Colonic mucosa (tissue), 4 donors: ENCODE measurements at regions not wholly inside any gene's neighbourhood (a gene's known extent, or its start where the extent isn't known, plus 50 kb on each side); places are given as distances from the start of the nearest gene placed in this dataset.

ENCODE experiments used
- DNase-seq: peaks from one replicate; pipeline ENCODE4 v3.0.0-alpha.2; 2020
- H3K27ac ChIP-seq: fragments of 200-600 bp; one replicate; pipeline ENCODE4 v1.8.0; 2021
- H3K27me3 ChIP-seq: fragments of 200-600 bp; one replicate; pipeline ENCODE4 v1.8.0; 2021
- H3K36me3 ChIP-seq: fragments of 200-600 bp; one replicate; pipeline ENCODE4 v1.8.0; 2021
- H3K4me1 ChIP-seq: fragments of 200-600 bp; one replicate; pipeline ENCODE4 v1.8.0; 2021; ENCODE audit warnings: mild to moderate bottlenecking
- H3K4me3 ChIP-seq: fragments of 200-600 bp; one replicate; pipeline ENCODE4 v1.8.0; 2021
- H3K9ac ChIP-seq, 2 donors: one replicate each; pipeline ENCODE4 v1.7.0; 2013; ENCODE audit warnings: control low read depth in 2 of 2, low read depth in 2 of 2, low read length in 2 of 2
- H3K9me3 ChIP-seq: fragments of 200-600 bp; one replicate; pipeline ENCODE4 v1.8.0; 2021
- intact Hi-C: fragments of 100-400 bp; cut with DNase I; formaldehyde crosslinking; loops from one replicate; pipeline ENCODE4 v1.14.1; 2022
- TF ChIP-seq, protein P1 (sequence below): fragments of 200-600 bp; IDR thresholded peaks from one replicate; pipeline ENCODE4 v1.8.0; 2022; ENCODE audit warnings: antibody characterized with exemption, mild to moderate bottlenecking
- donor health status: healthy.
- donor health status: DM: no; HTN: no; CAD: no.
- donor health status: DM: no; HTN: no; CAD: no.

DNA sequence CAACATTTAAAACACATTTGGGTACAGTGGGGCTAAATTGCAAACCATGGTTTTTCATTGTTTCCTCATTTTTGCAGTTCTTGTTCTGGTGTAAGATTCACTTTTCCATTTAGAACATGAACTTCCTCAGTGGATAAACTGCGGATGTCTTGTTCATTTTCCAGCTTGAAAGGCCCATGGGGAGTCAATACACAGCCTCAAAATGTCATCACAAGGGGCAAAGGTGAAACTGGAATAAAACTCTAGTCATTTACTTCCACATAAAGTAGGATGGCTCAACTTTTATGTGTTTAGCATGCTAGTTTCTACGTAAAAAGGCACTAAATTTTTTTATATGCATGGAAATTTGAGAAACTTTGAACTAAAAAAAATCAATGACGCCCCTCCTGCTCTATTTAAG, 718.8 kb downstream of the TLR4 start:
- no peaks in the 10 kb centered on the region for H3K4me1 ChIP-seq
- TF ChIP-seq, protein P1, sequence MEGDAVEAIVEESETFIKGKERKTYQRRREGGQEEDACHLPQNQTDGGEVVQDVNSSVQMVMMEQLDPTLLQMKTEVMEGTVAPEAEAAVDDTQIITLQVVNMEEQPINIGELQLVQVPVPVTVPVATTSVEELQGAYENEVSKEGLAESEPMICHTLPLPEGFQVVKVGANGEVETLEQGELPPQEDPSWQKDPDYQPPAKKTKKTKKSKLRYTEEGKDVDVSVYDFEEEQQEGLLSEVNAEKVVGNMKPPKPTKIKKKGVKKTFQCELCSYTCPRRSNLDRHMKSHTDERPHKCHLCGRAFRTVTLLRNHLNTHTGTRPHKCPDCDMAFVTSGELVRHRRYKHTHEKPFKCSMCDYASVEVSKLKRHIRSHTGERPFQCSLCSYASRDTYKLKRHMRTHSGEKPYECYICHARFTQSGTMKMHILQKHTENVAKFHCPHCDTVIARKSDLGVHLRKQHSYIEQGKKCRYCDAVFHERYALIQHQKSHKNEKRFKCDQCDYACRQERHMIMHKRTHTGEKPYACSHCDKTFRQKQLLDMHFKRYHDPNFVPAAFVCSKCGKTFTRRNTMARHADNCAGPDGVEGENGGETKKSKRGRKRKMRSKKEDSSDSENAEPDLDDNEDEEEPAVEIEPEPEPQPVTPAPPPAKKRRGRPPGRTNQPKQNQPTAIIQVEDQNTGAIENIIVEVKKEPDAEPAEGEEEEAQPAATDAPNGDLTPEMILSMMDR = no peak
- no peaks in the 10 kb centered on the region for H3K27me3 ChIP-seq
- intact Hi-C loops = no loop called here
- no peaks in the 10 kb centered on the region for H3K9me3 ChIP-seq
- no peak for DNase-seq
- H3K9ac ChIP-seq = no peak overlapping the region
- no peaks in the 10 kb centered on the region for H3K36me3 ChIP-seq
- no peak overlapping the region for H3K4me3 ChIP-seq
- H3K27ac ChIP-seq = peak overlapping the region; percentile 2

DNA sequence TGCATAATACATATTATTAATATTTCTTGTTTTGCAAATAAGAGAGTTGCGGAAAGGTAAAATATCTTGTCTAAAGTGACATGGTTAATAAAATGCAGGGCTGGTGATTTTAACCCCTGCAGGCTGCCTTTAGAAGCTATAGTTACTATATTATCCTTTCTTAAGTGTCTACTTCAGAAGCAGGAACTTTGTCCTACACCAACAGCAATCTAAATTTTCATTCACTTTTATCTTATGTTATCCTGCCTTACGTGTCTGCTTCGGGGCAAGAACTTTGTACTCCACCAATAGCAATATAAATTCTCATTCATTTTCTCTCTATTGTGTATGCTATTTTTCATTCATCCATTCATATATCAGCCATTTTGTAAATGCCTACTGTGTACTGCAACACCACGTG, 719.5 kb downstream of the TLR4 start:
- no peaks in the 10 kb centered on the region for H3K36me3 ChIP-seq
- H3K27me3 ChIP-seq = no peaks in the 10 kb centered on the region
- intact Hi-C loops = no loop called here
- H3K9me3 ChIP-seq = no peaks in the 10 kb centered on the region
- no peak overlapping the region for H3K4me3 ChIP-seq
- no peak overlapping the region for H3K27ac ChIP-seq
- no peak for DNase-seq
- H3K9ac ChIP-seq = no peak overlapping the region
- no peaks in the 10 kb centered on the region for H3K4me1 ChIP-seq
- TF ChIP-seq, protein P1 = no peak

DNA sequence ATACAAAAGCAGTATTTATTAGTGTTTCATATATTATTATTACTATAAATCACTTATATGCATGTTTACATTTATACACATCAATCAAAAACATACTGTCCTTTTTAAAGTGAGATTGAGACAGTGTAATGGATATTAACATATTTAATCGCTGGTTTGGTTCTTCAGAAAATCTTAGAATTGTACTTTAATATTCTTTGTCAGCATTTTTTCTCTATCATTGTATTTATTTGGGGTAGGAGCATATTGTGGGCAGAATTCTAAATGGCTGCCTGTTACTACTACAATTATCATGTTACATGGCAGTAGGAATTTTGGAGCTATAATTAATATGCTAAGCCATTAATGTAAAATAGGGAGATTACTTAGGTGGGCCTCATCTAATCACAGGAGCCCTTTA, 722.6 kb downstream of the TLR4 start:
- H3K27ac ChIP-seq = no peak overlapping the region
- no peak for DNase-seq
- TF ChIP-seq, protein P1 = no peak
- H3K9me3 ChIP-seq = no peaks in the 10 kb centered on the region
- no peaks in the 10 kb centered on the region for H3K36me3 ChIP-seq
- H3K4me1 ChIP-seq = no peaks in the 10 kb centered on the region
- no peaks in the 10 kb centered on the region for H3K27me3 ChIP-seq
- H3K4me3 ChIP-seq = no peak overlapping the region
- no peak overlapping the region for H3K9ac ChIP-seq
- intact Hi-C loops = no loop called here

DNA sequence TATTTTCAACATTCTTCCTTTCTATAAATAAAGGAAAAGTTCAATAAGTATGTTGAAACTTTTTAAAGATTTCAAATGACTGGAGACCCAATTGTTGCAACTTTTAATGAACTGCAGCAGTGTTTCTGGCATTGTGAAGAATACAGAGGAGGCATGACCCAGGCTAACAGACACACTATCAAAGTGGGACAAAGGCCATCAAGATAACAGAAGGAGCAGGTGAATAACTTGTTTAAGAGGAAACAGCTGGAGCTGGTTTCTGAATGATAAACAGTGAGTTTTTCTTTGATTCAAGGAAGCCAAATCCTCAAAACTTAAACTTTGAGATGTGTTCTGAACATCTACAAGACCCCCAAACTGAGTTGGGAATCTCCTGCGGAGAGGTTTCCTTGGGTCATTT, 734.6 kb downstream of the TLR4 start:
- H3K9ac ChIP-seq = peak overlapping the region in 1 of 2 donors; percentile 22
- H3K4me3 ChIP-seq = no peak overlapping the region
- no peaks in the 10 kb centered on the region for H3K27me3 ChIP-seq
- H3K4me1 ChIP-seq = no peaks in the 10 kb centered on the region
- intact Hi-C loops = no loop called here
- TF ChIP-seq, protein P1 = no peak
- H3K9me3 ChIP-seq = no peaks in the 10 kb centered on the region
- no peaks in the 10 kb centered on the region for H3K36me3 ChIP-seq
- H3K27ac ChIP-seq = peak overlapping the region; percentile 50
- DNase-seq = peak; percentile 30

DNA sequence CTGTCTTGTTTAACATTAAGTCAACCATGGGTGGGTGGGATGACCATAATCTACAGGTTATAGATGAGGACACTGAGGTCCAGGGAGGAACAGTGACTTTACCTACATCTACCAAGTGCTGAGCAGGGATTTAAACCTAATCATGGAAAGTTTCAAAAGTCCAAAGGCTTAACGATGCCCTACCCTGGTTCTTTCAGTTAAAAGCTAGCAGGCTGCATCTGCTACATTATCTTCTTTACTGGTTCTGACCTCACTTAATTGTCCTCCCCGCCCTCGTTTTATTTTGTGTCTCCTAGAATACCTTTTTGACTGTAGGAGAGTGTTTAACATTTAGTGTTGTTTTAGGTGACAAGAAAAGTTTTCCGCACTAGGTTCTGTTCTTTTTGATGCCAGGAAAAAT, 735.2 kb downstream of the TLR4 start:
- intact Hi-C loops = no loop called here
- no peak overlapping the region for H3K4me3 ChIP-seq
- no peaks in the 10 kb centered on the region for H3K4me1 ChIP-seq
- no peaks in the 10 kb centered on the region for H3K9me3 ChIP-seq
- TF ChIP-seq, protein P1 = no peak
- H3K36me3 ChIP-seq = no peaks in the 10 kb centered on the region
- DNase-seq = peak; percentile 23
- peak overlapping the region; percentile 50 for H3K27ac ChIP-seq
- peak overlapping the region in 1 of 2 donors; percentile 22 for H3K9ac ChIP-seq
- H3K27me3 ChIP-seq = no peaks in the 10 kb centered on the region

DNA sequence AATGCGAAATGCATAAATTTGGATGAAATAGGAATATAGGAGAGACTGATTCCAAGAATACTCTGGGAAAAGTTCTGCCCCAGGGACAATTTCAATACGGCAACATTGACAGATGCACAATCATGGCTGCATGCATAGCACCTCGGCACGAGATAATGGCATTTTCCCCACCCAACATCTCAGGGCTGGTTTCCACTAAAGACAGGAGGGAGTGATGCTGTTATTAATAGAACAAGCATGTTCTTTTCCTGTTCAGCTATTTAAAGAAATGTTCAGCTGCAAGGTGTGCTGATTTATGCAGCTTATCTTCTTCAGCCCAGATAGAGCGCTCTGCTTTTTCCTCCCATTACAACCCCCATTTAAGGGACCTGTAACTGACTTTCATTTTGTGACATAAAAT, 740.2 kb downstream of the TLR4 start:
- TF ChIP-seq, protein P1 = no peak
- Histone ChIP-seq H3K27me3 (no peaks in the 10 kb centered on the region), H3K36me3 (no peaks in the 10 kb centered on the region), H3K4me3 (no peak overlapping the region), H3K9ac (no peak overlapping the region), H3K4me1 (no peaks in the 10 kb centered on the region), H3K9me3 (no peaks in the 10 kb centered on the region), H3K27ac (no peak overlapping the region)
- intact Hi-C loops = no loop called here
- no peak for DNase-seq
